ENCODE measurements at regions not wholly inside any gene's neighbourhood (a gene's known extent, or its start where the extent isn't known, plus 50 kb on each side); places are given as distances from the start of the nearest gene placed in this dataset.

GRCh38 chr2:217273851-217274250 lies 414.0 kb upstream of the TNP1 start:
- no peak overlapping the region for H3K23ac ChIP-seq (ENCODE audit: low read depth, low read length, poor library complexity)
- no peak overlapping the region for H3K4ac ChIP-seq (ENCODE audit: low read length)
- no peaks in the 10 kb centered on the region for H3K79me1 ChIP-seq (ENCODE audit: low read depth, low read length)
- H3K9me3 ChIP-seq (replicated peaks in 1 of 2; ENCODE audit: control insufficient read depth in 2 of 2, insufficient read depth in 1 of 2, low read depth in 1 of 2, low read length in 2 of 2), result peaks cover 0 to 3% of the 10 kb centered on the region in 2 donors
- H3K9ac ChIP-seq (ENCODE audit: low read depth, low read length, poor library complexity), result no peak overlapping the region
- no peak overlapping the region for H4K8ac ChIP-seq (ENCODE audit: low read depth, low read length)
- H3K14ac ChIP-seq (ENCODE audit: low read length), result no peak overlapping the region
- WGBS, 2 donors (ENCODE audit: extremely low coverage in 2 of 2, insufficient read length in 2 of 2, insufficient replicate concordance in 1 of 2), result no CpG with 5 or more reads among the region's 2 CpGs
- H2AK5ac ChIP-seq (ENCODE audit: low read depth, low read length), result no peak overlapping the region
- H3K18ac ChIP-seq (ENCODE audit: low read length), result no peak overlapping the region
- DNase-seq (ENCODE audit: low spot score), result no peak
- no peaks in the 10 kb centered on the region for H3K36me3 ChIP-seq (replicated peaks in 1 of 2; ENCODE audit: control insufficient read depth in 2 of 2, insufficient read depth in 2 of 2, low read length in 2 of 2)
- no peak overlapping the region for H3K27ac ChIP-seq (replicated peaks; ENCODE audit: low read length)
- H2BK12ac ChIP-seq (ENCODE audit: low read length), result no peak overlapping the region
- no peak overlapping the region for H2BK120ac ChIP-seq (ENCODE audit: low read depth, low read length)
- H2BK15ac ChIP-seq (ENCODE audit: low read length), result no peak overlapping the region
- H3K4me1 ChIP-seq (ENCODE audit: control insufficient read depth in 2 of 2, insufficient read depth in 1 of 2, low read depth in 1 of 2, low read length in 2 of 2), result peaks cover 15 to 18% of the 10 kb centered on the region in 2 donors
- peaks cover 0 to 31% (median 0%) of the 10 kb centered on the region in 3 experiments for H3K27me3 ChIP-seq (ENCODE audit: control insufficient read depth in 3 of 3, insufficient read depth in 3 of 3, low read depth in 1 of 3, low read length in 3 of 3)
- H4K91ac ChIP-seq (ENCODE audit: low read depth, low read length, poor library complexity), result no peak overlapping the region
- no peak overlapping the region for H2BK5ac ChIP-seq (ENCODE audit: low read length)
- no peak overlapping the region for H3K4me2 ChIP-seq (ENCODE audit: insufficient read depth, low read length, poor library complexity, severe bottlenecking)
- no peak overlapping the region for H2AFZ ChIP-seq (ENCODE audit: low read length)
- H3K4me3 ChIP-seq (ENCODE audit: low read length in 2 of 2), result no peak overlapping the region

DNA sequence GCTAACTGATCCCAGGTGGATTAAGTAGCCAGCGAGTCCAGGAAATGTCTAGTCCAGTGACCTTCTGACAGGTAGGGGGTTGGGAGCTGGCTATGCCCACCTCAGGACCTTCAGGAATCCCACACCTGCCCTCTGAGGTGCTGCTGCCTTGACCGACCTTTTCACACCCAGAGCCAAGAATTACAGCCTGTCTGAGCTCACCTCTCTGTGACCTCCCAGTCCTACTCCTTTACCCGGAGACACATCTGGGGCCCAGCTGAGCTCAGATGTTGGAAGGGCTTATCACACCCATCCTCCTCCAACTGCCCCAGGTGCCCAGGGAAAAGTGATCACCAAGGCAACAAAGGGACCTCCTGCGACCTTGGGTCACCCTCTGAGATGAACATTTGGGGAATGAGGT lies 413.3 kb upstream of the TNP1 start:
- Histone ChIP-seq H3K4me3 (ENCODE audit: low read length in 2 of 2) (no peak overlapping the region), H2AK5ac (ENCODE audit: low read depth, low read length) (no peak overlapping the region), H2BK120ac (ENCODE audit: low read depth, low read length) (no peak overlapping the region), H3K4ac (ENCODE audit: low read length) (no peak overlapping the region), H3K27me3 (ENCODE audit: control insufficient read depth in 3 of 3, insufficient read depth in 3 of 3, low read depth in 1 of 3, low read length in 3 of 3) (peaks cover 0 to 32% (median 0%) of the 10 kb centered on the region in 3 experiments), H2BK15ac (ENCODE audit: low read length) (no peak overlapping the region), H2BK12ac (ENCODE audit: low read length) (no peak overlapping the region), H3K9ac (ENCODE audit: low read depth, low read length, poor library complexity) (no peak overlapping the region), H3K18ac (ENCODE audit: low read length) (no peak overlapping the region), H3K23ac (ENCODE audit: low read depth, low read length, poor library complexity) (no peak overlapping the region), H3K27ac (replicated peaks; ENCODE audit: low read length) (no peak overlapping the region), H4K8ac (ENCODE audit: low read depth, low read length) (no peak overlapping the region), H4K91ac (ENCODE audit: low read depth, low read length, poor library complexity) (no peak overlapping the region), H3K79me1 (ENCODE audit: low read depth, low read length) (no peaks in the 10 kb centered on the region), H3K9me3 (replicated peaks in 1 of 2; ENCODE audit: control insufficient read depth in 2 of 2, insufficient read depth in 1 of 2, low read depth in 1 of 2, low read length in 2 of 2) (peaks cover 0 to 7% of the 10 kb centered on the region in 2 donors), H3K4me2 (ENCODE audit: insufficient read depth, low read length, poor library complexity, severe bottlenecking) (no peak overlapping the region), H3K4me1 (ENCODE audit: control insufficient read depth in 2 of 2, insufficient read depth in 1 of 2, low read depth in 1 of 2, low read length in 2 of 2) (peaks cover 15 to 18% of the 10 kb centered on the region in 2 donors), H3K14ac (ENCODE audit: low read length) (peak overlapping the region; percentile 23), H2AFZ (ENCODE audit: low read length) (no peak overlapping the region), H3K36me3 (replicated peaks in 1 of 2; ENCODE audit: control insufficient read depth in 2 of 2, insufficient read depth in 2 of 2, low read length in 2 of 2) (no peaks in the 10 kb centered on the region), H2BK5ac (ENCODE audit: low read length) (no peak overlapping the region)
- no peak for DNase-seq (ENCODE audit: low spot score)
- no CpG with 5 or more reads among the region's 4 CpGs for WGBS, 2 donors (ENCODE audit: extremely low coverage in 2 of 2, insufficient read length in 2 of 2, insufficient replicate concordance in 1 of 2)

DNA sequence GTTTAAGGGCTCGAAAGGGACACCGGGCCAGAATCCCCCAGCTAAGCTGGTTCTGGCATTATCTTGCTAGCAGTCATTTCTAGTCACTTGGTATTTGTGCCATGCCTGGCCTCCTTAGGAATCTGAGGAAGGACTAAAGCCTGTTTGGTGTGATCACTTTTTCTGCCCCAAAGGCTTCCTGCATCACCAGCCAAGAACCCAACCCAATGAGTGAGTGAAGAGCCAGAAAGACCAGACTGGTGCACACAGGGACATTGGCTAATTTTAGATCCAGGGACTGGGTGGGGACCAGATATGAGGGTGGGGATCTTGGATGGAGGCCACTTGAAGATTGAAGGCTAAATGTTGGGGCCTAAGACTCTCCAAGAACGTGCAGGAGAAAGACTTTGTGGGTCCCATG lies 411.9 kb upstream of the TNP1 start:
- no peak overlapping the region for H4K8ac ChIP-seq (ENCODE audit: low read depth, low read length)
- no peak overlapping the region for H2BK15ac ChIP-seq (ENCODE audit: low read length)
- H3K4me3 ChIP-seq (ENCODE audit: low read length in 2 of 2), result no peak overlapping the region
- H3K27ac ChIP-seq (replicated peaks; ENCODE audit: low read length), result no peak overlapping the region
- H3K4me1 ChIP-seq (ENCODE audit: control insufficient read depth in 2 of 2, insufficient read depth in 1 of 2, low read depth in 1 of 2, low read length in 2 of 2), result peaks cover 13 to 18% of the 10 kb centered on the region in 2 donors
- H3K79me1 ChIP-seq (ENCODE audit: low read depth, low read length), result no peaks in the 10 kb centered on the region
- no peak overlapping the region for H3K23ac ChIP-seq (ENCODE audit: low read depth, low read length, poor library complexity)
- H3K18ac ChIP-seq (ENCODE audit: low read length), result no peak overlapping the region
- no peak overlapping the region for H3K14ac ChIP-seq (ENCODE audit: low read length)
- peaks cover 0 to 32% (median 0%) of the 10 kb centered on the region in 3 experiments for H3K27me3 ChIP-seq (ENCODE audit: control insufficient read depth in 3 of 3, insufficient read depth in 3 of 3, low read depth in 1 of 3, low read length in 3 of 3)
- H2AFZ ChIP-seq (ENCODE audit: low read length), result no peak overlapping the region
- H2AK5ac ChIP-seq (ENCODE audit: low read depth, low read length), result no peak overlapping the region
- DNase-seq (ENCODE audit: low spot score), result no peak
- H3K36me3 ChIP-seq (replicated peaks in 1 of 2; ENCODE audit: control insufficient read depth in 2 of 2, insufficient read depth in 2 of 2, low read length in 2 of 2), result no peaks in the 10 kb centered on the region
- no peak overlapping the region for H2BK12ac ChIP-seq (ENCODE audit: low read length)
- H3K9me3 ChIP-seq (replicated peaks in 1 of 2; ENCODE audit: control insufficient read depth in 2 of 2, insufficient read depth in 1 of 2, low read depth in 1 of 2, low read length in 2 of 2), result peaks cover 5 to 16% of the 10 kb centered on the region in 2 donors
- H3K9ac ChIP-seq (ENCODE audit: low read depth, low read length, poor library complexity), result no peak overlapping the region
- no CpG with 5 or more reads among the region's 3 CpGs for WGBS, 2 donors (ENCODE audit: extremely low coverage in 2 of 2, insufficient read length in 2 of 2, insufficient replicate concordance in 1 of 2)
- H2BK120ac ChIP-seq (ENCODE audit: low read depth, low read length), result no peak overlapping the region
- H2BK5ac ChIP-seq (ENCODE audit: low read length), result no peak overlapping the region
- H3K4ac ChIP-seq (ENCODE audit: low read length), result no peak overlapping the region
- H3K4me2 ChIP-seq (ENCODE audit: insufficient read depth, low read length, poor library complexity, severe bottlenecking), result no peak overlapping the region
- no peak overlapping the region for H4K91ac ChIP-seq (ENCODE audit: low read depth, low read length, poor library complexity)

DNA sequence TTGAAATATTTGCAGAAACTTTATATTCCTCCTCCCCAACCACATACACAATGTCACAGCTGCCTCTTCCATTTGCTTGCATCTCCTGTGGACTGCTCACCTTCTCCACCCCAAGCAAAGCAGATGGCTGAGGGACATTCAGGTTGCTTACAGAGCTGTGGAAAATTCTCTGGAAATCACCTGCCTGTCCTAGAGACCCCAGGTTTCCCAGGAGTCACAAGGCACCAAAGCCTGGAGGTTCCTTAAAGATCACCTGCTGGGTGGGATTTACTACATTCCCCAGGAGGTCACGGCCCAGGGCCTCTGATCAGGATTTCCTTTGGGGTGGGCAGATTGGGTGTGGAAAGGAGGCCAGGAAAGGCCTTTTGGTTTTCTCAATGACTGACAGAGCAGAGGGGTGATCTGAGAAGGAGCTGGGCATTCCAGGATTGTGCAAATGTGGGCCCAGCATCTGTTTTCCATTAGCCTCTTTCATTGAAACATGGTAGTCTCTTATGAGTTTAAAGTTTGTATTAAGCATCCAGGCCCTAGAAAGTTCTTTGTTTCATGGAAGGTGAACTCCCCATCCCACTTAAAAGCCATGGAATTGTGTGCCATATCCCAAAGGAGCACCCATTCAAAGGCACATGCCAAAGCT lies 410.7 kb upstream of the TNP1 start:
- no peak overlapping the region for H4K8ac ChIP-seq (ENCODE audit: low read depth, low read length)
- WGBS, 2 donors (ENCODE audit: extremely low coverage in 2 of 2, insufficient read length in 2 of 2, insufficient replicate concordance in 1 of 2), result no CpG with 5 or more reads among the region's 1 CpG
- H3K9ac ChIP-seq (ENCODE audit: low read depth, low read length, poor library complexity), result no peak overlapping the region
- peaks cover 13 to 18% of the 10 kb centered on the region in 2 donors for H3K4me1 ChIP-seq (ENCODE audit: control insufficient read depth in 2 of 2, insufficient read depth in 1 of 2, low read depth in 1 of 2, low read length in 2 of 2)
- no peak overlapping the region for H4K91ac ChIP-seq (ENCODE audit: low read depth, low read length, poor library complexity)
- DNase-seq (ENCODE audit: low spot score), result no peak
- H2BK15ac ChIP-seq (ENCODE audit: low read length), result no peak overlapping the region
- no peak overlapping the region for H3K4me2 ChIP-seq (ENCODE audit: insufficient read depth, low read length, poor library complexity, severe bottlenecking)
- H3K27ac ChIP-seq (replicated peaks; ENCODE audit: low read length), result no peak overlapping the region
- peaks cover 0 to 32% (median 0%) of the 10 kb centered on the region in 3 experiments for H3K27me3 ChIP-seq (ENCODE audit: control insufficient read depth in 3 of 3, insufficient read depth in 3 of 3, low read depth in 1 of 3, low read length in 3 of 3)
- no peak overlapping the region for H3K23ac ChIP-seq (ENCODE audit: low read depth, low read length, poor library complexity)
- peak overlapping the region; percentile 11 for H3K18ac ChIP-seq (ENCODE audit: low read length)
- H2AFZ ChIP-seq (ENCODE audit: low read length), result no peak overlapping the region
- H2BK5ac ChIP-seq (ENCODE audit: low read length), result no peak overlapping the region
- H2AK5ac ChIP-seq (ENCODE audit: low read depth, low read length), result no peak overlapping the region
- no peaks in the 10 kb centered on the region for H3K36me3 ChIP-seq (replicated peaks in 1 of 2; ENCODE audit: control insufficient read depth in 2 of 2, insufficient read depth in 2 of 2, low read length in 2 of 2)
- H3K9me3 ChIP-seq (replicated peaks in 1 of 2; ENCODE audit: control insufficient read depth in 2 of 2, insufficient read depth in 1 of 2, low read depth in 1 of 2, low read length in 2 of 2), result peaks cover 7 to 21% of the 10 kb centered on the region in 2 donors
- H2BK12ac ChIP-seq (ENCODE audit: low read length), result no peak overlapping the region
- no peak overlapping the region for H3K4ac ChIP-seq (ENCODE audit: low read length)
- H2BK120ac ChIP-seq (ENCODE audit: low read depth, low read length), result no peak overlapping the region
- H3K14ac ChIP-seq (ENCODE audit: low read length), result no peak overlapping the region
- no peak overlapping the region for H3K4me3 ChIP-seq (ENCODE audit: low read length in 2 of 2)
- H3K79me1 ChIP-seq (ENCODE audit: low read depth, low read length), result no peaks in the 10 kb centered on the region

All from neuronal stem cell (in vitro differentiated cells).